Pancreas (tissue), 10 donors: ENCODE measurements at regions not wholly inside any gene's neighbourhood (a gene's known extent, or its start where the extent isn't known, plus 50 kb on each side); places are given as distances from the start of the nearest gene placed in this dataset.
A peak's percentile ranks its signal among the peaks of the same experiment; 100 is the strongest.

Experiments used
- ATAC-seq, 4 donors: fragments of 200-7000 bp; cut with Tn5 transposase; one replicate each; pipeline versions ENCODE4 v1.8.0 to v1.9.1; 2020; ENCODE audit warnings: mild to moderate bottlenecking in 4 of 4, moderate library complexity in 4 of 4
- DNase-seq, 6 donors: peaks; one replicate each; pipeline ENCODE4 v3.0.0-alpha.2; 2020
- FAIRE-seq: peaks from 2 replicates; lab custom pipeline; 2012; peaks lifted over from hg19 to GRCh38; lab: Jason Lieb, UNC
- H3K27ac ChIP-seq, 4 donors: fragments of 200-600 bp; sonication (generic); 1 replicate in 3 of 4; 2 replicates in 1 of 4; pipeline versions ENCODE4 v1.5.0 to v1.8.0; 2020
- H3K27me3 ChIP-seq, 4 donors: fragments of 200-600 bp; one replicate each; pipeline ENCODE4 v1.8.0; 2021
- H3K36me3 ChIP-seq, 3 donors: fragments of 200-600 bp; sonication (generic) in 1 of 3; one replicate each; pipeline versions ENCODE4 v1.5.0 to v1.8.0; 2020 to 2021
- H3K4me1 ChIP-seq, 3 donors: fragments of 200-600 bp; one replicate each; pipeline ENCODE4 v1.8.0; 2021
- H3K4me3 ChIP-seq, 4 donors: fragments of 200-600 bp; sonication (generic) in 2 of 4; one replicate each; pipeline versions ENCODE4 v1.5.0 to v1.8.0; 2020 to 2021
- H3K9me3 ChIP-seq, 4 donors: fragments of 200-600 bp; one replicate each; pipeline ENCODE4 v1.8.0; 2021
- CTCF ChIP-seq, 4 donors: fragments of 200-600 bp; sonication (generic) in 3 of 4; IDR thresholded peaks; one replicate each; pipeline versions ENCODE4 v1.5.0 to v1.8.0; 2021; ENCODE audit warnings: antibody characterized with exemption in 4 of 4
- WGBS, 2 donors: extraction: QIAGEN DNeasy Blood & Tissue Kit; methylation state at CpG; one replicate each; pipeline ENCODE4 v1.1.7; 2013; 5-methylcytosine and 5-hydroxymethylcytosine counted together
- intact Hi-C, 3 donors: fragments of 100-400 bp; cut with DNase I; formaldehyde crosslinking; loops; one replicate each; pipeline versions ENCODE4 v1.11.1 to v1.14.2; 2022
- donor health status: healthy with polysubstance abuse.
- donor health status: DM: no; HTN: no; CAD: no; lungs with moderate emphysema.
- donor health status: DM: no; HTN: no; CAD: no.
- donor health status: control.
- donor health status: control.
- donor health status: Bipolar disorder and iron deficiency.
- donor health status: DM: yes; HTN: yes; CAD: no.
- donor health status: DM: no; HTN: no; CAD: no.
- donor health status: DM: no; HTN: no; CAD: no.
- donor health status: DM: yes; HTN: yes; CAD: no.

- FAIRE-seq = no peak
These were observed 456.3 kb upstream of the MYT1L start for GRCh38 chr2:2787301-2787907.

GRCh38 chr2:2782007-2782406 is 450.9 kb upstream of the MYT1L start:
- Histone ChIP-seq H3K36me3 (no peaks in the 10 kb centered on the region), H3K4me1 (no peaks in the 10 kb centered on the region), H3K4me3 (no peak overlapping the region), H3K27ac (no peak overlapping the region), H3K9me3 (no peaks in the 10 kb centered on the region), H3K27me3 (no peaks in the 10 kb centered on the region)
- TF ChIP-seq CTCF (IDR thresholded peaks at IDR 0.05) = no peak
- 45 to 54% methylated on average over 9 of the region's 9 CpGs for WGBS, 2 donors
- FAIRE-seq = no peak
- intact Hi-C loops = no loop called here
- no peak for DNase-seq
- ATAC-seq = no peak

More at GRCh38 chr2:2787301-2787907, 456.3 kb upstream of the MYT1L start:
- intact Hi-C loops = no loop called here
- DNase-seq (no peak), ATAC-seq (no peak)
- Histone ChIP-seq H3K27me3 (no peaks in the 10 kb centered on the region), H3K4me3 (no peak overlapping the region), H3K36me3 (no peaks in the 10 kb centered on the region), H3K27ac (no peak overlapping the region), H3K9me3 (no peaks in the 10 kb centered on the region), H3K4me1 (no peaks in the 10 kb centered on the region)
- WGBS, 2 donors = 68 to 80% methylated on average over 19 of the region's 19 CpGs
- TF ChIP-seq CTCF (IDR thresholded peaks at IDR 0.05) = no peak

- no peak for DNase-seq
- no peaks in the 10 kb centered on the region for H3K27me3 ChIP-seq
- intact Hi-C loops = no loop called here
- H3K4me3 ChIP-seq = no peak overlapping the region
- no peaks in the 10 kb centered on the region for H3K9me3 ChIP-seq
- WGBS, 2 donors = 47 to 53% methylated on average over 3 of the region's 3 CpGs
- no peak for TF ChIP-seq CTCF (IDR thresholded peaks at IDR 0.05)
- FAIRE-seq = no peak
- H3K4me1 ChIP-seq = no peaks in the 10 kb centered on the region
- H3K27ac ChIP-seq = no peak overlapping the region
- no peaks in the 10 kb centered on the region for H3K36me3 ChIP-seq
- no peak for ATAC-seq
These were observed 448.7 kb upstream of the MYT1L start for GRCh38 chr2:2779727-2780126.

- Histone ChIP-seq H3K36me3 (no peaks in the 10 kb centered on the region), H3K4me1 (no peaks in the 10 kb centered on the region), H3K27me3 (no peaks in the 10 kb centered on the region), H3K4me3 (no peak overlapping the region), H3K9me3 (no peaks in the 10 kb centered on the region), H3K27ac (no peak overlapping the region)
- 80 to 83% methylated on average over 2 of the region's 2 CpGs for WGBS, 2 donors
- FAIRE-seq (no peak), DNase-seq (no peak), ATAC-seq (no peak)
- intact Hi-C loops = no loop called here
- no peak for TF ChIP-seq CTCF (IDR thresholded peaks at IDR 0.05)
These were observed 446.8 kb upstream of the MYT1L start for GRCh38 chr2:2777876-2778275.

GRCh38 chr2:2777213-2777612 is 446.1 kb upstream of the MYT1L start:
- H3K4me3 ChIP-seq = no peak overlapping the region
- intact Hi-C loops = no loop called here
- no peak for TF ChIP-seq CTCF (IDR thresholded peaks at IDR 0.05)
- no peaks in the 10 kb centered on the region for H3K4me1 ChIP-seq
- no peak overlapping the region for H3K27ac ChIP-seq
- ATAC-seq = peak in 1 of 4 donors; percentile 12
- no peaks in the 10 kb centered on the region for H3K9me3 ChIP-seq
- no peaks in the 10 kb centered on the region for H3K36me3 ChIP-seq
- FAIRE-seq = no peak
- WGBS, 2 donors = 45 to 55% methylated on average over 2 of the region's 2 CpGs
- DNase-seq = no peak
- H3K27me3 ChIP-seq = no peaks in the 10 kb centered on the region
